ENCODE measurements at regions not wholly inside any gene's neighbourhood (a gene's known extent, or its start where the extent isn't known, plus 50 kb on each side); places are given as distances from the start of the nearest gene placed in this dataset.

DNA sequence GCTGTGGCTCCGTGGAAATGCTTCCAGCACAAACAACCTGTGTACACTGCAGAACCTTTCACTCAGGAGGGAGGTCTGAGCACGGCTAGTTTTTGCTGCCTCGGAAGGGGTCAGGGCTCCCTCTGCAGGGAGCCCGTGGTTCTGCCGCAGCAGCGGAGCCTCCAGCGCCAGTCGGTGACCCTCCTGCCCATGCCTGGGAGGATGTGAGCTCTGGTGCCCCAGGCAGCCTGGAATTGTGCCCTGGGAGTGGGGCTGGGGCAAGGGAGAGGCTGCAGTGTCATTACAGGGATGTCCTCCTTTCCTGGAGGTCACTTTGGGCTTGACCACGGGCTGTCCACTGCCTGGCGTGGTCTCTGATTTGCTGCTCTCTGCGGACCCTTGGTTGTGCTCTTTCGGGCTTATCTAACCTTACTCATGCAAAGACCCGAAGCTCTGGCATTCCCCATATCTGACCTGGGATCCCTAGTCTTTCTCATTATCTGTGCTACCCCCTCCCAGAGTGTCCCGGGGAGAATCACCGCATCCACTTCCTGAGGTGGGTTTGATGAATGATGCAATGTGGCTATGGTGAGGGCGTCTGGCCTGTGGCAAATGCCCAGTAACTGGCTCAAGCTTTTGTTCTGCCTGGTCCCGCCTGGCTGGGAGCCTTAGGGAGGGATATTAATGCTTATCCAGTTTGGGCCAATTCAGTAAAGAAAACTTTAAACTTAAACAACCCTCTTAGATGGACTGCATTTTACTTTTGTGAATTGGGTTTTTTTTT is 59.6 kb upstream of the TAGAP start:
- H3K36me3 Mint-ChIP-seq (ENCODE audit: low read depth) = no peaks in the 10 kb centered on the region
- no peak overlapping the region for H3K27ac Mint-ChIP-seq (ENCODE audit: unreplicated experiment)
- H3K9me3 Mint-ChIP-seq (ENCODE audit: low read depth) = no peaks in the 10 kb centered on the region
- peaks cover 3% of the 10 kb centered on the region for H3K4me1 Mint-ChIP-seq (ENCODE audit: low read depth)
- H3K27me3 Mint-ChIP-seq (ENCODE audit: low read depth) = peaks cover 28% of the 10 kb centered on the region
- TF ChIP-seq, protein P1, sequence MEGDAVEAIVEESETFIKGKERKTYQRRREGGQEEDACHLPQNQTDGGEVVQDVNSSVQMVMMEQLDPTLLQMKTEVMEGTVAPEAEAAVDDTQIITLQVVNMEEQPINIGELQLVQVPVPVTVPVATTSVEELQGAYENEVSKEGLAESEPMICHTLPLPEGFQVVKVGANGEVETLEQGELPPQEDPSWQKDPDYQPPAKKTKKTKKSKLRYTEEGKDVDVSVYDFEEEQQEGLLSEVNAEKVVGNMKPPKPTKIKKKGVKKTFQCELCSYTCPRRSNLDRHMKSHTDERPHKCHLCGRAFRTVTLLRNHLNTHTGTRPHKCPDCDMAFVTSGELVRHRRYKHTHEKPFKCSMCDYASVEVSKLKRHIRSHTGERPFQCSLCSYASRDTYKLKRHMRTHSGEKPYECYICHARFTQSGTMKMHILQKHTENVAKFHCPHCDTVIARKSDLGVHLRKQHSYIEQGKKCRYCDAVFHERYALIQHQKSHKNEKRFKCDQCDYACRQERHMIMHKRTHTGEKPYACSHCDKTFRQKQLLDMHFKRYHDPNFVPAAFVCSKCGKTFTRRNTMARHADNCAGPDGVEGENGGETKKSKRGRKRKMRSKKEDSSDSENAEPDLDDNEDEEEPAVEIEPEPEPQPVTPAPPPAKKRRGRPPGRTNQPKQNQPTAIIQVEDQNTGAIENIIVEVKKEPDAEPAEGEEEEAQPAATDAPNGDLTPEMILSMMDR (IDR thresholded peaks at IDR 0.05) = peak; percentile 89
- no peak for DNase-seq (ENCODE audit: low spot score)
- no peak overlapping the region for H3K4me3 Mint-ChIP-seq (ENCODE audit: unreplicated experiment)

- no peak for DNase-seq (ENCODE audit: low spot score)
- no peak overlapping the region for H3K27ac Mint-ChIP-seq (ENCODE audit: unreplicated experiment)
- no peak overlapping the region for H3K4me3 Mint-ChIP-seq (ENCODE audit: unreplicated experiment)
Observed at GRCh38 chr6:159103396-159104162, 58.8 kb upstream of the TAGAP start.

GRCh38 chr6:159102373-159103160 is 57.8 kb upstream of the TAGAP start:
- Mint-ChIP-seq H3K27me3 (ENCODE audit: low read depth) (peaks cover 24% of the 10 kb centered on the region), H3K27ac (ENCODE audit: unreplicated experiment) (no peak overlapping the region), H3K4me3 (ENCODE audit: unreplicated experiment) (no peak overlapping the region), H3K4me1 (ENCODE audit: low read depth) (peaks cover 3% of the 10 kb centered on the region), H3K36me3 (ENCODE audit: low read depth) (no peaks in the 10 kb centered on the region), H3K9me3 (ENCODE audit: low read depth) (no peaks in the 10 kb centered on the region)
- TF ChIP-seq, protein P1 (IDR thresholded peaks at IDR 0.05) = no peak
- DNase-seq (ENCODE audit: low spot score) = no peak

More at GRCh38 chr6:159103396-159104162, 58.8 kb upstream of the TAGAP start:
- Mint-ChIP-seq H3K36me3 (ENCODE audit: low read depth) (no peaks in the 10 kb centered on the region), H3K9me3 (ENCODE audit: low read depth) (no peaks in the 10 kb centered on the region), H3K4me1 (ENCODE audit: low read depth) (peaks cover 3% of the 10 kb centered on the region), H3K27me3 (ENCODE audit: low read depth) (peaks cover 28% of the 10 kb centered on the region)
- TF ChIP-seq, protein P1 (IDR thresholded peaks at IDR 0.05) = no peak

- Mint-ChIP-seq H3K4me1 (ENCODE audit: low read depth) (peaks cover 3% of the 10 kb centered on the region), H3K27me3 (ENCODE audit: low read depth) (peaks cover 21% of the 10 kb centered on the region), H3K36me3 (ENCODE audit: low read depth) (no peaks in the 10 kb centered on the region), H3K27ac (ENCODE audit: unreplicated experiment) (no peak overlapping the region), H3K4me3 (ENCODE audit: unreplicated experiment) (no peak overlapping the region), H3K9me3 (ENCODE audit: low read depth) (no peaks in the 10 kb centered on the region)
- no peak for DNase-seq (ENCODE audit: low spot score)
- TF ChIP-seq, protein P1 (IDR thresholded peaks at IDR 0.05) = no peak
Observed at GRCh38 chr6:159101656-159102055, 56.9 kb upstream of the TAGAP start.
